A673 (cell line): ENCODE measurements at regions not wholly inside any gene's neighbourhood (a gene's known extent, or its start where the extent isn't known, plus 50 kb on each side); places are given as distances from the start of the nearest gene placed in this dataset.

Experiments
- BruUV-seq: library from RNA; stranded (reverse); fragments of 400-500 nt; replicated peaks from 2 replicates; lab custom pipeline; 2021; lab: Mats Ljungman, UMichigan
- CTCF ChIA-PET: fragments of 300-600 bp; sonication (Branson Sonifier 250); formaldehyde crosslinking; loops from one replicate; lab custom pipeline; 2022; ENCODE audit warnings: antibody characterized with exemption; lab: Charles Lee
- POLR2A ChIA-PET: fragments of 300-600 bp; sonication (Branson Sonifier 250); formaldehyde crosslinking; loops from one replicate; lab custom pipeline; 2022; ENCODE audit warnings: antibody characterized with exemption; ENCODE audit not compliant: low non-redundant PET; lab: Charles Lee
- DNase-seq: peaks from one replicate; pipeline ENCODE4 v3.0.0-alpha.2; 2015; ENCODE audit warnings: low spot score
- H3K27ac ChIP-seq: fragments of 200-600 bp; sonication (generic); 2 replicates; pipeline ENCODE4 v1.5.1; 2016; ENCODE audit warnings: mixed run types, low read depth, mild to moderate bottlenecking, mixed read lengths, antibody characterized with exemption, low read length; ENCODE audit not compliant: poor library complexity, severe bottlenecking
- H3K27me3 ChIP-seq: fragments of 200-600 bp; sonication (generic); replicated peaks from 2 replicates; pipeline ENCODE4 v1.6.1; 2017; ENCODE audit warnings: mixed run types, low read depth, mild to moderate bottlenecking, mixed read lengths, antibody characterized with exemption, low read length; ENCODE audit not compliant: insufficient read depth, poor library complexity
- H3K36me3 ChIP-seq: fragments of 200-600 bp; sonication (generic); 2 replicates; pipeline ENCODE4 v1.6.1; 2016; ENCODE audit warnings: mixed run types, mild to moderate bottlenecking, mixed read lengths, antibody characterized with exemption, low read length; ENCODE audit not compliant: insufficient read depth, poor library complexity, severe bottlenecking
- H3K4me1 ChIP-seq: fragments of 200-600 bp; sonication (generic); 2 replicates; pipeline ENCODE4 v1.6.1; 2017; ENCODE audit warnings: mixed run types, mild to moderate bottlenecking, mixed read lengths, antibody characterized with exemption, low read length; ENCODE audit not compliant: insufficient read depth, poor library complexity, severe bottlenecking
- H3K4me3 ChIP-seq: fragments of 200-600 bp; sonication (generic); 2 replicates; pipeline ENCODE4 v1.5.1; 2016; ENCODE audit warnings: low read depth, mixed run types, mild to moderate bottlenecking, mixed read lengths, low read length; ENCODE audit not compliant: poor library complexity, severe bottlenecking
- H3K9me3 ChIP-seq: fragments of 200-600 bp; sonication (generic); 2 replicates; pipeline ENCODE4 v1.6.1; 2016; ENCODE audit warnings: mixed run types, low read depth, mild to moderate bottlenecking, mixed read lengths, antibody characterized with exemption, low read length; ENCODE audit not compliant: poor library complexity, severe bottlenecking
- EZH2 ChIP-seq: fragments of 200-600 bp; sonication (generic); IDR thresholded peaks from 2 replicates; pipeline ENCODE4 v1.6.1; 2017; ENCODE audit warnings: borderline replicate concordance, low read depth, mild to moderate bottlenecking, mixed read lengths, antibody characterized with exemption, low read length; ENCODE audit not compliant: poor library complexity, severe bottlenecking
- intact Hi-C: fragments of 100-400 bp; cut with micrococcal nuclease; formaldehyde crosslinking; loops from one replicate; pipeline ENCODE4 v1.10.0; 2022; ENCODE audit not compliant: unreplicated experiment
- TF ChIP-seq, protein P1 (sequence below): fragments of 300-800, 200-600 bp; sonication (generic); conservative IDR thresholded peaks from 2 replicates; pipeline ENCODE4 v1.5.1; 2017; ENCODE audit warnings: low read depth, mild to moderate bottlenecking, antibody characterized with exemption, low read length, moderate library complexity, mixed read lengths

DNA sequence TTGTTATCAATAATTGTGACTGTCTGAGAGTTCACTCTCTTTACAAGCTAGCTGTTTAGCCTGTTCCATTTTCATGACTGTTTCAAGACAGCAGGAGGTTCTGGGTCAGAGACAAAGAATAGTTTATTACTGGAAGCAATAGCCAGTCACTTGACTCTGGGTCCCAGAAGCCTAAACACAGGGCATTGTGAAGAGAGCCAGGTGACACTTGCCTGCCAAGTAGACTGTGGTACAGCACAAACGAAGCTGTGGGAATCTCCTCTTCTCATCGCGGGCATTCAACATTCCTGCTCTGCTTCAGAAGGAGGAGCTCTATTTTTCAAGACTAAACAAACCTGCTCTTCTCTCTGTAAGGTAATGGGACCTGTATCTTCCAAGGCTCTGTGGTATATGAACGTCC, 485.1 kb downstream of the TRIML1 start:
- Histone ChIP-seq H3K4me1 (no peaks in the 10 kb centered on the region), H3K27me3 (peaks cover 24% of the 10 kb centered on the region), H3K36me3 (no peaks in the 10 kb centered on the region), H3K4me3 (no peak overlapping the region), H3K27ac (no peak overlapping the region), H3K9me3 (no peaks in the 10 kb centered on the region)
- TF ChIP-seq, protein P1, sequence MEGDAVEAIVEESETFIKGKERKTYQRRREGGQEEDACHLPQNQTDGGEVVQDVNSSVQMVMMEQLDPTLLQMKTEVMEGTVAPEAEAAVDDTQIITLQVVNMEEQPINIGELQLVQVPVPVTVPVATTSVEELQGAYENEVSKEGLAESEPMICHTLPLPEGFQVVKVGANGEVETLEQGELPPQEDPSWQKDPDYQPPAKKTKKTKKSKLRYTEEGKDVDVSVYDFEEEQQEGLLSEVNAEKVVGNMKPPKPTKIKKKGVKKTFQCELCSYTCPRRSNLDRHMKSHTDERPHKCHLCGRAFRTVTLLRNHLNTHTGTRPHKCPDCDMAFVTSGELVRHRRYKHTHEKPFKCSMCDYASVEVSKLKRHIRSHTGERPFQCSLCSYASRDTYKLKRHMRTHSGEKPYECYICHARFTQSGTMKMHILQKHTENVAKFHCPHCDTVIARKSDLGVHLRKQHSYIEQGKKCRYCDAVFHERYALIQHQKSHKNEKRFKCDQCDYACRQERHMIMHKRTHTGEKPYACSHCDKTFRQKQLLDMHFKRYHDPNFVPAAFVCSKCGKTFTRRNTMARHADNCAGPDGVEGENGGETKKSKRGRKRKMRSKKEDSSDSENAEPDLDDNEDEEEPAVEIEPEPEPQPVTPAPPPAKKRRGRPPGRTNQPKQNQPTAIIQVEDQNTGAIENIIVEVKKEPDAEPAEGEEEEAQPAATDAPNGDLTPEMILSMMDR, result no peak
- TF ChIP-seq EZH2, result no peak
- BruUV-seq, result no TSS peak
- intact Hi-C loops, result no loop called here
- ChIA-PET CTCF (no interaction called here), POLR2A (no interaction called here)
- DNase-seq, result no peak

DNA sequence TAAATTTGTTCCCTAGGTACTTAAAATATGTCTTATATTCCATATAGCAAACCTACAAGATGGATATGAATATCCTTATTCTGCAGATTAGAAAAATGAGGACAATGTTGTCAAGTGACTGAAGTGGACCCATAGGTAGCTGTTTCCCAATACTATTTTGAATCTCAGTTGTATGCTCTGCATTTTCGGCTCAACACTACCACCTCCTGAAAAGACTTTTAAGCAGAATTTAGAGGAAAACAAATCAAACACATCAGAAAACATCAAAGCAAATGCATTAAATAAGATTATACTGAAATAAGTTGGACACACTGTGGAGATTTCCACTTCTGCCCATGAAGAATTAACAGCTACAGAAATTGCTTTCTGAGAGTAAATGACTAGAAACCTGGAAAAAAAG, 488.7 kb downstream of the TRIML1 start:
- intact Hi-C loops, result no loop called here
- Histone ChIP-seq H3K36me3 (no peaks in the 10 kb centered on the region), H3K9me3 (no peaks in the 10 kb centered on the region), H3K27me3 (peaks cover 38% of the 10 kb centered on the region), H3K4me3 (no peak overlapping the region), H3K27ac (no peak overlapping the region), H3K4me1 (no peaks in the 10 kb centered on the region)
- ChIA-PET CTCF (no interaction called here), POLR2A (no interaction called here)
- no peak for DNase-seq
- TF ChIP-seq, protein P1, result peak; percentile 26; the same call in 1 of the 2 replicates
- TF ChIP-seq EZH2, result no peak
- no TSS peak for BruUV-seq

DNA sequence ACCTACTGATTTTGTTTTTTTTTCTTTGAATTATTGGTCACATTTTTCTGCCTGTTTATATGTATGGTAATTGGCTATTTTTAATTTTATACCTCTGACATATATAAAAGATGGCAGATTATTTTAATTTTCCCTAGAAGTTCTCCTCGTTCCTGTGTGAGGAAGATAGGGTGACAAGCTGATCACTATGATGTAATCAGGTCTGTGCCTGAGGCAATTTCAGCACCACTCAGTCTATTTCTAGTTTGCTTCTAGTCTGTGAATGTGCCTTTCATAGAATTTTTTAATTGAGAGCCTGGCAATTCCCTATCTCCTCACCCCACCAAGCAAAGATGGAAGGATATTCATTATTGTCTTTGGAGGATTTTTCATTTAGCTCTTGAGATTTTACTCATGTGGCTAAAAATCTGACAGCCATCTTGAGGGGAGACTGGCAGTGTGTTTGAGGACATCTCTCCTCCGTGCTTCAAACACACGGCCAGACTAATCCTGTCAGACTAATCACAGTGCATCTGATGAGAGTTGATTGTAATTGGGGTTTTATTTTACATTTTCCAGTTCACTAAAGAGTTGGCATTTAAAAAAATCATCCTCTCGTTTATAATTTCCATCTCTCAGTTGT, 500.3 kb downstream of the TRIML1 start:
- no peak overlapping the region for H3K4me3 ChIP-seq
- CTCF ChIA-PET, result no interaction called here
- BruUV-seq, result no TSS peak
- intact Hi-C loops, result no loop called here
- TF ChIP-seq, protein P1, result no peak
- no peak for TF ChIP-seq EZH2
- no peaks in the 10 kb centered on the region for H3K9me3 ChIP-seq
- POLR2A ChIA-PET, result no interaction called here
- peaks cover 83% of the 10 kb centered on the region for H3K27me3 ChIP-seq
- H3K36me3 ChIP-seq, result no peaks in the 10 kb centered on the region
- no peak overlapping the region for H3K27ac ChIP-seq
- no peaks in the 10 kb centered on the region for H3K4me1 ChIP-seq
- DNase-seq, result no peak
